ENCODE measurements at regions not wholly inside any gene's neighbourhood (a gene's known extent, or its start where the extent isn't known, plus 50 kb on each side); places are given as distances from the start of the nearest gene placed in this dataset.

GRCh38 chrX:124910611-124911010 lies 409.1 kb upstream of the TEX13C start:
- TF ChIP-seq CTCF (conservative IDR thresholded peaks at IDR 0.05; ENCODE audit: low read length) (no peak), EZH2phosphoT487 (IDR thresholded peaks at IDR 0.05; ENCODE audit: borderline replicate concordance) (no peak)
